ENCODE measurements at regions not wholly inside any gene's neighbourhood (a gene's known extent, or its start where the extent isn't known, plus 50 kb on each side); places are given as distances from the start of the nearest gene placed in this dataset.
"Not testable (repeated sequence)": the region's sequence is repeated elsewhere in the genome, so short reads cannot be mapped to it uniquely, and the experiment has no call there.

DNA sequence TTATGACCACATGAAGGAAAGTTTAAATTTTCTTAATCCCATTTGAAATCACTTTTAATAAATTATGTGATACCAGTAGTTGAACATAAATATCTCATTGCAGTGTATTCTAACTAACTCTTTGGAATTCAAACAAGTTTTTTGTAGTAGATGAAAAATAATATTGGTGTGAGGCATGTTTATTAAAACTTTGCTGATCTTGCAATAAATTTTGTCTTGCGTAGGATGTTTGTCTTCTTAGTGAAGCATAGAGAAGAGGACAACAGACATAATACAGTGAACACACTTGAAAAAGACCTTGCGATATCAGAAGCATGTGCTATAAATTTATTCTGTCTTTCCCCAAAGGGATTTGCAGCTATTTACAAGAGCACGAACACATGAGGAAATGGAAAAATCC is 140.7 kb downstream of the HTR1B start:
- no peak for DNase-seq

- no peak for DNase-seq
These were observed 145.0 kb downstream of the HTR1B start for GRCh38 chr6:77318256-77318655.

DNA sequence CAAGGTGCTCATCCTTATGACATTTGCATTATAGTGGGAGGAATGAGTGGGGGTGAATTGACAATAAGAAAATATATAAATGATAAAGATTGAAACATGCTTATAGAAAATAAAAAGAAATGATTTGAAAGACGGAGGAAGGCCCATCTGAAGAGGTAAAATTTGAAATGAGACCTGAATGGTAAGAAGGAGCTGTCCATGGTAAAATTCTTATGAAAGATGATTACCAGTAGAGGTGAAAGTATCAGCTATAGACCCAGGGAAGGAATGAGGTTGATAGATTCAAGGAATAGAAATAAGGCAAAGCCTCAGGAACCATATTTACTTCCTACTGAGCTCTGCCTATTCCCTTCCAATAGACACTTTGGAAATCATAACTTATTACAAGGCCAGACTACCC is 149.7 kb downstream of the HTR1B start:
- no peak for DNase-seq

- no peak for DNase-seq
These were observed 163.4 kb downstream of the HTR1B start for GRCh38 chr6:77299931-77300330.

- DNase-seq, result no peak
These were observed 165.0 kb downstream of the HTR1B start for GRCh38 chr6:77298283-77298682.

DNA sequence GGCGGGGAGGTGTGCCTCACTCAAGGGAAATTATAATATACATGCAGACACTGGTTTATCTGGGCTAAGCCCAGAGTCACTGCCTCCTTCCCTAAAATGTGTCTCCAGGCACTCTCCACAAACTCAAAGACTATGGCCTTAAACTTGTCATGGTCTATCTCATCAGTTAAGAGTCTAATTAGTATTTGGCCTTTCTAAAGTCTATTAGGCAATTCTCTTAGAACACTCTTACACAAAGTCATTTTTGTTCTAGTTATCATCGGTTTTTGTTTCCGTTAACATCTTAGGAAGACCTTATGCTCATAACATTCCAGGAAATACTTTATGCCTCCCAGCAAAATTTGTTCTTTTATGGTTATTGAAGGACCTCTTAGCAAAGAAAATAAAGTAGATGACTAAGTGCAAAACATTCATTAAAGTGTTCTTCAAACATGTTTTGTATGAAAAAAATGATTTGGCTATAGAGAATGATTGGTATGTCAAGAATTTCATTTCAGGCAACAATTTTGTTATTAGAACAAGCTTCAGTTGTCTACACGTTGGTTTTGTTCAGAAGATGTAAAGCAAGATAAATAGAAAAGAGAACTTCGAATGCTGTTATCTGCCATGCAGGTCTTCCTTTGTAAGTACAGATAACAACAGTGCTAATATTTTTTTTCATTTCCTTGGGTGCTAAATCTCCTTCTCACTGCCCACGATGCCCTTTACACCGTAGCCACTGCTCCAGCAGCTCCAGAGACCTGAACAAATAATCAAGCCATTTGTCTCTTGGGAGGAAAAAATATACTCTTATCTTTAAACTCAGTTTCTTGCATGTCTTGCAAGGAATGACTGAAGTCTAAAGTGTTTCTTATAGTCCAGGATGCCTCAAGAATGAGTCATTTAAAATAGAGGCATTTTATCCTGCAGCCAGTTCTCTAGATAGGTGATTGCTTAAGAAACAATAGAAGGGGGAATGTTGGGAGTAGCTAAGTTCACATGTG is 170.4 kb downstream of the HTR1B start:
- DNase-seq, result no peak

DNA sequence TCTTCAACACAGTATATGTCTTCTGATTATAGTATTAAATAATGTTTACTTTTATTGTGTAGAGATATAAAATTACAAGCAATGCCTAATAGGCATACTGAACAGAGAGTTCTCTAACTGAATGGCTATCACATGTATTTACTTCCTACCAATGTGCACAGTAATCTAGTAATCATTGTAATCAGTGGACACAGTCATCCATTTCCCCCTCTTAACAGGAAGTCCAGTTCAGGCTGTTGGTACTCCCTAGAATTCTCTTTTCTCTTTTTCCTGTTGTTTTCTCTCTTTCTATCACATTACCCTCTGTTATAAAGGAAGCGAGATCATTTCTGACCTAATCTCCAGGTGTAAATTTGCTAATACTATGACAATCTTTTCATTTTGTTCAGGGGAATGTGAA is 172.5 kb downstream of the HTR1B start:
- DNase-seq, result no peak

DNA sequence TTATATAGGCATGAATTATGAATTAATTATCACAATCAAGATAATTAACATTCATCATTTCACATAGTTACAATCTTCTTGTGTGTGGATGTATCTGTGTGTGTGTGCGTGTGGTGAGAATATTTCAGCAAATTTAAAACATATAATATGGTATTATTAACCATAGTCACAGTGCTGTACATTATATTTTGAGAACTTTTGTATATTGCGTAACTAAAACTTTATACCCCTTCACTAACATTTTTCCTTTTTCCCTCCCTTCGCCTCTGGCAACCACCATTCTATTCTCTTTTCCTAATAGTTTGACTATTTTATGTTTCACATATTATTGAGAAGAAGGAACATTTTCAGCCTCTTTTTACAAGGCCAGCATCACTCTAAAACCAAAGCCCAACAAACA is 176.8 kb downstream of the HTR1B start:
- DNase-seq, result no peak

- DNase-seq, result no peak
These were observed 189.4 kb downstream of the HTR1B start for GRCh38 chr6:77273929-77274328.

- no peak for DNase-seq
These were observed 198.3 kb downstream of the HTR1B start for GRCh38 chr6:77264970-77265369.

- DNase-seq, result no peak
These were observed 200.3 kb downstream of the HTR1B start for GRCh38 chr6:77263003-77263402.

DNA sequence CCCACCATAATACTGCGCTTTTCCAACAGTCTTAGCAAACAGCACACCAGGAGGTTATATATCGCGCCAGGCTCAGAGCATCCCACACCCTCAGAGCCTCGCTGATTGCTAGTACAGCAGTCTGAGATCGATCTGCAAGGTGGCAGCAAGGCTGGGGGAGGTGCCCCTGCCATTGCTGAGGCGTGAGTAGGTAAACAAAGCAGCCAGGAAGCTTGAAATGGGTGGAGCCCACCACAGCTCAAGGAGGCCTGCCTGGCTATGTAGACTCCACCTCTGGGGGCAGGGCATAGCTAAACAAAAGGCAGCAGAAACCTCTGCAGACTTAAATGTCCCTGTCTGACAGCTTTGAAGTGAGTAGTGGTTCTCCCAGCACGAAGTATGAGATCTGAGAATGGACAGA is 211.5 kb downstream of the HTR1B start:
- DNase-seq, result not testable (repeated sequence)

- DNase-seq, result no peak
These were observed 213.7 kb downstream of the HTR1B start for GRCh38 chr6:77249560-77249959.

DNA sequence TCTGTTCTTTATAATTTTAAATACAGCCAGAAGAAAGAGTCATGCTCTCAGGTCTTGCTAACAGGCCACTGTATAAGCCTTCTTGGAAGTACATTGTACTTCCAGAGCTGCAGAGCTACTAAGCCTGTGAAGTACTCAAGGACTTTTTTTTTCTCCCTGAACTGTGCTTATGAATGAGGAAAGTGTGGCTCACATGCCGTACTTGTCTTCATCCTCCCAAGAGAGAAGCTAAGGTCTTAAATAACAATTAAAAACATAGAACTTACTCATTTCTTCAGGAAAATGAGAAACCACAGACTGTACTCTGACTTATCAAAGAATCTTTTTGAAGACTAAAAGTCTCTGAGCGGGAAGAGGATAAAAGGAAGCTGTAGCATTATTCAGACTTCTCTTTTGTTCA is 218.3 kb downstream of the HTR1B start:
- DNase-seq, result no peak

DNA sequence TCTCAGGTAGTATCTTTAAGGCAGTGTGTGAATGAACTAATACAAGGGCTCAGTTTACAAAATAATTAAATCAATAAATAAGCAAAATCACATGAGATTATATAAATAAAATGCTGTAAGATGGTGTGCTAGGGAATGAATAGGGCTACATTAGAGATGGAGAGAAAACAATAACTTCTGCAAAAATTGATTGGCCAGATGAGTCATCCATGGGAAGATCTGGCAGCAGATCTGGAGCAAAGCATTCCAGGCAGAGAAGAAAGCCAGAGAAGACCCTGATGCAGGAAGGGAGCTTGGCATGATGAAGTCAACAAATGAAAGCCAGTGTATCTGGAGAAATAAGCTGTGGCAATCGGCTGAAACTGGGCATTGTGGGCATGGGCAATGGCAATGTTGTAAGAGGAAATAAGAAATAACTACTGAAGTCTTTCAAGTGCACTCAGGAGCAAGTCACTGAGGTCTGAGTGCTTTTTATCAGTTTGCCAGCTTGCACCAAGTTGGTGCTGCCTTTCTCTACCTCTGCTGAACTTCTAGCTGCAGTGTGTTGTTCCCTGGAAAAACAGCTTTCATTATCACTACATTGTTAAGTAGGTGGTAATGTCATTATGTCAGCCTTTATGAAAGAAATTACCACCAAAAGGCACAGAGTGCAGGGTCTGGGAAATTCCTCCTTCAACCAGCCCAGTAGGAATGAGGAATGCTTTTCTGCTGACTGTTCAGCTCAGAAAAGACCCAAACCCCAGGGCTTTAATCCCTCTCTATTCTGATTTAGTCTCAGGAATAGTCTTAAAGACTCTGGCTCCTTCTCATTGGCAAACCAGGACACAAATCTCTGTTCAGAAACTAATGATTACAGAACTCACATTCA is 231.6 kb downstream of the HTR1B start:
- no peak for DNase-seq

DNA sequence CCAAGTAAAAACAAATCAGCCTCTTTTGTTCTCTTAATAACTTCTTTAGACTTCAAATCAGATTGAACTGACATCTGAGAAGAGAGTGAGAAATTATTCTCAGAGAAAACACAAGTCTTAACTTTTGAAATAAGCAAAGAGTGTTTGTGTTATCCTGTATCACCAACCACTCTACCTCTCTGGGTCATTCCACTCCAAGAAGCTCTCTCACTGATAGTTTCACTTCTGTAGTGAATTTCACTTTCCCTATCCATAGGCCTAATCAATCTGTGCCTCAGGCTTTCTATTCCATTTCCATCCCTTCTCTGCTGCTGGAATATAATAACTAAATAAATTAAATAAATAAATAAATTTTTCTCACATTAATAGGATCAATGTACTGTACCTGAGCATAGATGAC is 235.0 kb downstream of the HTR1B start:
- no peak for DNase-seq

GRCh38 chr6:77217896-77218295 is 245.4 kb downstream of the HTR1B start:
- DNase-seq, result no peak

GRCh38 chr6:77205936-77206335 is 257.4 kb downstream of the HTR1B start:
- no peak for DNase-seq

DNA sequence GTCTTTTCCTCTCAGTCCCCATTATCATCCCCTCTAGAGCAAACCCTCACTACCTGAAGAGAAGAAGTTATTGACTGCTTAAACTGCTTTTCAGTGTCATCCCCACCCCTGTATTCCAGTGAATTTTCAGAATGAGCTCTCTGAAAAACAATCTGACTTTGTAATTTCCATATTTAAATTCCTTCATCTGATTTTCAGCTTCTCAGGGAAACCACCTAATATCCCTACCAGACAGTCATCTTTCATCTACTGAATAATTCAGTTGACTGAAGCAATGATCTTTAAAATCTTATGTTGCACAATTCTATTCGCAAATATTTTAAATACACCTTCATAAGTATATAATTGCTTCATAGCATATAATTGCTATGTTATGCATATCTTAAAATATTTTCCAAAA is 258.7 kb downstream of the HTR1B start:
- DNase-seq, result no peak

DNA sequence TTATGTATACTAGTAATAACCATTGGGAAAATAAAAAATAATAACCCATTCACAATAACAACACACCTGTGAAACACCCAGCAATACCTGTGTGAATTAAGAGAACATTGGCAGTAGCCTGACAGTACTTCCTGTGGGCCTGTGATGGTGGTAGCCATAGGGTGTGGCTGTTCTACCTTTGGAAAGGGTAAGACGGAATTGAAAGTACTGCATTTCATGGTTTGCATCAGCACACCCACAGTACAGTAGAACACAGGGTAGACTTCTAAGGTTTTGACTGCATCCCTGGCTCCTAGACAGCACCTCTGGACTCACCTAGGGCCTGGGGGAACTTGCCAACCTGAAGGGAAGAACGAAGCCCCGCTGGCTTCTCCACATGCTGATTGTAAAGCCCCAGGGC is 279.8 kb downstream of the HTR1B start:
- no peak for DNase-seq

DNA sequence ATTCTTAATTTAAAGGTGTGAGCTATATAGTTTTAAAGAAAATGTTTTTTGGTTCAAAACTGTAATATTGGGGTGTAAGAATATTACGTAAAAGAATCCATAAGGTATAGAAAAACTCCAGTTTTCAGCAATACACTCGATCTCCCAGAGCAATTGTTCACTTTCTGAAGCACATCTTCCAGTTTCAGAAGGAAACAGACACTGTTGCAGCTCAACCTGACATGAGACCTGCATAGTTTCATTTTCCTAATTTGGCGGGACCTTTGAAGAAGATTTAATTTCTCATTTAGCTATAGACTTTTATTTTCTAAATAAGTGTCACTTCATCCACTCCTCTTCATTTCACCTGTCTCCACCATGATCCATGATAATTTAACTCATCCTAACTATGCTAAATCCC is 281.5 kb downstream of the HTR1B start:
- no peak for DNase-seq

DNA sequence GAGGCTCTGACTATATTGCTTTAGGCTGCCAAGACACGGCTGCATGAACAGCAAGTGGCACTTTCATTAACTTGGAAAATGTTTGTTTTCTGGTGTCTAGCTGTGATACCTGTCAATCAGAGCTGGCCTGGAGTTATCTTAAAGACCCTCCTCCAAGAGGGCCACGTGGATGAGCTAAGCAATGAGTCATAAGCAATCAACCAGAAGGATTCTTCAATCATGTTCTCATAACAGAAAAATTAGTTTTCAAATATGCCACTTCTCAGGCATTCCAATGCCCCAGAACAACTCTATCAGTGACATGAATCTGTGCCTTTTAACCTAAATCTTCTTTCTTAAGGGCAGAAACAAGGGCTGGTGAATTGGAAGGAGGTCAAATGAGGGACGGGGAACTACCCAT is 283.0 kb downstream of the HTR1B start:
- no peak for DNase-seq

GRCh38 chr6:77178821-77179220 is 284.5 kb downstream of the HTR1B start:
- no peak for DNase-seq

DNA sequence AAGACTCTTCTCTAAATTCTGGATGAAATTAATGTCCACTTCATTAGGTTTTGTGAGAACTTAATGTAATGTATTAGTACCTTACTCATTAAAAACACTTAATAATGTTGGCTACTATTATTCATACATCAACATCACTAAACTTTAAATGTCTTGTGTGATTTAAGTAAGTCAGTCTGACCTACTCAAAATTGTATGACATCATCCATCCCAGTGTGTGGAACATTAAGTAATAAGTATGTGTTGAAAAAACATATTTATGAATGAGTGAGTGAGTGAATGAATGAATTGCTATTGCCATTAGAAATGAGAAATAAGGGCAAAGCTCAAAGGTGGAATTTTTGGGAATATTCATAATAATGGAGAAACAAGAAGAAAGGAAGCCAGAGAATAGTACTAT is 285.8 kb downstream of the HTR1B start:
- no peak for DNase-seq

Data from NCI-H2171 (cell line).